ENCODE measurements at regions not wholly inside any gene's neighbourhood (a gene's known extent, or its start where the extent isn't known, plus 50 kb on each side); places are given as distances from the start of the nearest gene placed in this dataset.

DNA sequence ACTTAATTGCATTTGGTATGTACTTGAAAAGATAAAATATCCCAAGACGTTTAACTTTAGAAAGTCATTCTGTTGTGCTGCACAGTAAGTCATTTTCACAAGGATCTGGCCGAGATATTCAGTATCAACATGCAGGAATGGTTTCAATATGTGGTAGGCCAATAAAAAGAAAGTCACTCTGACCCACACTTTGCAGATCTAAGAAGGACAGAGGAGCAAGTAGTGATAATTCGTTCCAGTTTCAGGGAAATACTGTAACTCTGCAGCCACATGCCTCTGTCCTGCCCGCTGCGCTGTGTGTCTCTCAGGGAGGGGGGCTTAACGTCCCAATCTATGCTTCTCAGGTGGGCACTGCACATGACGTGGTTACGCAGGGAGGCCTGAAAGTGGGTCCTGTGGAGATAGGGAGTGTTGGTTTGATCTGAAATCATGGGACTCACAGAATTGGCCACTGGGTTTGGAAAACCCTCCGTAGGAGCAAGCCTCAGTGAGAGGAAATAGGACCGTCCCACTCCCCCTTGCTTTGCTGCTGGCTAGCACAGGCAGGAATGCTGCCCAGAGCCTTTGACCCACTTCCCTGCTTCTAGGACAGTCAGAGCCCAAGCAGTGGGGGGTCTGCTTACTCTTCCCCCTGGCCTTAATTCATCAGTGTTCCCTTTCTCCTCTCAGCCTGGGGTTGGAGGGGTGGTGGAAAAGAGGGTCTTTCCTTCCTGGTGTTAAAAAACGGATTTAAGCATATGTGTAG is 314.7 kb upstream of the SPRED2 start:
- H3K4me3 ChIP-seq (replicated peaks in 1 of 3): no peak overlapping the region
- no peak overlapping the region for H3K27ac ChIP-seq
- H3K4me1 ChIP-seq: no peaks in the 10 kb centered on the region
- H3K27me3 ChIP-seq: no peaks in the 10 kb centered on the region
- no peak for DNase-seq
- no peaks in the 10 kb centered on the region for H3K36me3 ChIP-seq
- WGBS, 2 donors: 60 to 63% methylated on average over 11 of the region's 11 CpGs
- TF ChIP-seq POLR2A (IDR thresholded peaks at IDR 0.05): no peak
- TF ChIP-seq, protein P1, sequence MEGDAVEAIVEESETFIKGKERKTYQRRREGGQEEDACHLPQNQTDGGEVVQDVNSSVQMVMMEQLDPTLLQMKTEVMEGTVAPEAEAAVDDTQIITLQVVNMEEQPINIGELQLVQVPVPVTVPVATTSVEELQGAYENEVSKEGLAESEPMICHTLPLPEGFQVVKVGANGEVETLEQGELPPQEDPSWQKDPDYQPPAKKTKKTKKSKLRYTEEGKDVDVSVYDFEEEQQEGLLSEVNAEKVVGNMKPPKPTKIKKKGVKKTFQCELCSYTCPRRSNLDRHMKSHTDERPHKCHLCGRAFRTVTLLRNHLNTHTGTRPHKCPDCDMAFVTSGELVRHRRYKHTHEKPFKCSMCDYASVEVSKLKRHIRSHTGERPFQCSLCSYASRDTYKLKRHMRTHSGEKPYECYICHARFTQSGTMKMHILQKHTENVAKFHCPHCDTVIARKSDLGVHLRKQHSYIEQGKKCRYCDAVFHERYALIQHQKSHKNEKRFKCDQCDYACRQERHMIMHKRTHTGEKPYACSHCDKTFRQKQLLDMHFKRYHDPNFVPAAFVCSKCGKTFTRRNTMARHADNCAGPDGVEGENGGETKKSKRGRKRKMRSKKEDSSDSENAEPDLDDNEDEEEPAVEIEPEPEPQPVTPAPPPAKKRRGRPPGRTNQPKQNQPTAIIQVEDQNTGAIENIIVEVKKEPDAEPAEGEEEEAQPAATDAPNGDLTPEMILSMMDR (IDR thresholded peaks at IDR 0.05): no peak
- intact Hi-C loops (cut with DNase I): no loop called here
- no peaks in the 10 kb centered on the region for H3K9me3 ChIP-seq

DNA sequence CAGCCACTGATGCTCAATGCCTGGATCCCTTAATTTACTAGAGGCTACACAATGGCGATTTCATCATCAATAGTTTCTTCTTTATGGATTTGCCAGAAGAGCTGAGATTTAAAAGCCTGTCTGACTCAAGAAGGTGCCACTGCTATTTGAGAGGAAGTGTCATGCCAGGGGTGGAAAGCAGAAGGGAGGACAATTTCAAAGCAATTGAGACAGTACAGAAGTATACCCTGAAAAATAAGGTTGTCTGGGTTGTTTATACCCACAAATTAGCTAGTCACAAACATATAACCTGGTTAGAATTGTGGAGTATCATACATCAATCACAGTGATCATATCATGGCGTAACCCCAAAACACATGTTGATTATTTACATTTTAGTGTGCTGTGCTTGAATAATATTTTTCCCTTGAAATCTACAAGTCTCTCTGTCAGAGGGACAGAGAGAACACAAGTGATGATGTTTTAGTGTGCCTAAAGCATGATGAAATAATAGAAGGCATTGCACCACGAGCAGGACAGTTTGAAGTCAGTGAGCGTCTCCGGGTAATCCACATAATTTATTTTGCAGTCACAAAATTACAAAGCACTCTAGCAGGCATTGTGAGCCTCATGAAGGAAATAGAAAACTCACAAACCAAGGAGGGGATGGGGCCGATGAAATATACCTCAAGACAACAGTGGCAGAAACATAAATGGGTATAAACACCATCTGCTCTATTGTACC is 312.2 kb upstream of the SPRED2 start:
- 89 to 91% methylated on average over 6 of the region's 6 CpGs for WGBS, 2 donors
- no peak overlapping the region for H3K27ac ChIP-seq
- H3K4me1 ChIP-seq: no peaks in the 10 kb centered on the region
- H3K4me3 ChIP-seq (replicated peaks in 1 of 3): no peak overlapping the region
- TF ChIP-seq, protein P1 (IDR thresholded peaks at IDR 0.05): no peak
- no peak for TF ChIP-seq POLR2A (IDR thresholded peaks at IDR 0.05)
- intact Hi-C loops (cut with DNase I): no loop called here
- H3K27me3 ChIP-seq: no peaks in the 10 kb centered on the region
- no peaks in the 10 kb centered on the region for H3K9me3 ChIP-seq
- H3K36me3 ChIP-seq: no peaks in the 10 kb centered on the region
- no peak for DNase-seq

DNA sequence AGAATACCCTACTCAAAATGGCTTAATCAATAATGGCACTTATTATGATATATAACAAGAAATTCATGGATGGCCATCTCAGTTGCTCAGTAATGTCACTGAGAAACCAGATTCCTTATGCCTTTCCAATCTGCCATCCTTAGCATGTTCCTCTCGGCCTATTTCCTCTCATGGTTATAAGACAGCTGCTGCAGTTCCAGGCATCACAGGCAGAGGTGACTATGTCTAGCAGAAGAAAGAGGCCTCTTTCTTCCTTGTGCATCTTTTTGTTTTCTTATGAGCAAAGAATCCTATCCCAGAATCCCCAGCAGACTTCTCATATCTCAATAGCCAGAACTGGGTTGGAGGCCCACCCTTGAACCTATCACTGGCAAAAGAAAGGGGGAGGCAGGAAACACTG is 310.6 kb upstream of the SPRED2 start:
- Histone ChIP-seq H3K4me3 (replicated peaks in 1 of 3) (no peak overlapping the region), H3K4me1 (no peaks in the 10 kb centered on the region), H3K36me3 (no peaks in the 10 kb centered on the region), H3K9me3 (no peaks in the 10 kb centered on the region), H3K27me3 (no peaks in the 10 kb centered on the region), H3K27ac (no peak overlapping the region)
- intact Hi-C loops (cut with DNase I): no loop called here
- DNase-seq: no peak
- TF ChIP-seq, protein P1 (IDR thresholded peaks at IDR 0.05): no peak
- TF ChIP-seq POLR2A (IDR thresholded peaks at IDR 0.05): no peak
- 86 to 89% methylated on average over 1 of the region's 1 CpG for WGBS, 2 donors

- Histone ChIP-seq H3K36me3 (no peaks in the 10 kb centered on the region), H3K9me3 (no peaks in the 10 kb centered on the region), H3K27ac (no peak overlapping the region), H3K4me1 (no peaks in the 10 kb centered on the region), H3K4me3 (replicated peaks in 1 of 3) (no peak overlapping the region), H3K27me3 (no peaks in the 10 kb centered on the region)
- intact Hi-C loops (cut with DNase I): no loop called here
- 71 to 90% methylated on average over 1 of the region's 1 CpG for WGBS, 2 donors
- no peak for DNase-seq
- TF ChIP-seq, protein P1 (IDR thresholded peaks at IDR 0.05): no peak
- no peak for TF ChIP-seq POLR2A (IDR thresholded peaks at IDR 0.05)
These were observed 307.5 kb upstream of the SPRED2 start for GRCh38 chr2:65739927-65740326.

DNA sequence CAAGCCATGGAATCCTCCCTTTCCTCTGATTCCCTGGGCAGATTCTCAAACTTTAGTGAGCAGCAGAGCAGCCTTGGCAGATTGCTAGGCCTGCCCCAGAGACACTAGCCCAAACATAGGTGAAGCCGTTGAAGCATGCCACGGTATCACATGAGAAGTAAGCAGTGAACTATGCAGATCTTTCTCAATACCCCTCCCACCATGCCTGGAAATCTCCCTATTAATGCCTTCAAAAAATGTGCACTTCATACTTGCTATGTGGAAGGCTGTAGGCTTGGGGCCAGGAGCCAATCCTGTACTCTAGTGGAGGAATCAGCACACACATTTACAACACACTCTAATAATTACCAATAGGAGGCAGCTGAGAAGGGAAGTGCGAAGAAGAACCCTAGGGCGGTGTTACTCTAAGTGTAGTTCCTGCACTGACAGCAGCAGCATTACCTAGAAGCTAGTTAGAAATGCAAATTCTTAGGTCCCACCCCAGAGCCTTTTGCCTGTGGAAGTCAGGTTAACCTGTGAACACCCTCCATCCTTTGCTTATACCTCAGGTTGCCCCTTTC is 305.1 kb upstream of the SPRED2 start:
- intact Hi-C loops (cut with DNase I): no loop called here
- H3K9me3 ChIP-seq: no peaks in the 10 kb centered on the region
- 79 to 82% methylated on average over 4 of the region's 4 CpGs for WGBS, 2 donors
- H3K4me1 ChIP-seq: no peaks in the 10 kb centered on the region
- no peak overlapping the region for H3K4me3 ChIP-seq (replicated peaks in 1 of 3)
- H3K27me3 ChIP-seq: no peaks in the 10 kb centered on the region
- no peak for DNase-seq
- H3K36me3 ChIP-seq: no peaks in the 10 kb centered on the region
- no peak for TF ChIP-seq POLR2A (IDR thresholded peaks at IDR 0.05)
- TF ChIP-seq, protein P1 (IDR thresholded peaks at IDR 0.05): no peak
- H3K27ac ChIP-seq: no peak overlapping the region
